Activated effector memory CD4-positive, alpha-beta T cell treated with Interleukin-2 at 50 U/mL for 16 hours (primary cell): ENCODE measurements at regions not wholly inside any gene's neighbourhood (a gene's known extent, or its start where the extent isn't known, plus 50 kb on each side); places are given as distances from the start of the nearest gene placed in this dataset.
"Not testable (repeated sequence)": the region's sequence is repeated elsewhere in the genome, so short reads cannot be mapped to it uniquely, and the experiment has no call there.

Experiments
- DNase-seq: peaks from one replicate; pipeline ENCODE4 v3.0.0-alpha.2; 2020

GRCh38 chrX:43423876-43424275 lies 232.2 kb upstream of the MAOA start:
- no peak for DNase-seq

- DNase-seq = no peak
Observed at GRCh38 chrX:43436517-43436916, 219.6 kb upstream of the MAOA start.

GRCh38 chrX:43446752-43447151 lies 209.3 kb upstream of the MAOA start:
- no peak for DNase-seq

GRCh38 chrX:43448688-43449087 lies 207.4 kb upstream of the MAOA start:
- DNase-seq = no peak

- DNase-seq = no peak
Observed at GRCh38 chrX:43450355-43450754, 205.7 kb upstream of the MAOA start.

GRCh38 chrX:43451976-43452686 lies 204.0 kb upstream of the MAOA start:
- not testable (repeated sequence) for DNase-seq

- no peak for DNase-seq
Observed at GRCh38 chrX:43456063-43456462, 200.0 kb upstream of the MAOA start.

GRCh38 chrX:43456906-43457305 lies 199.2 kb upstream of the MAOA start:
- no peak for DNase-seq

- DNase-seq = no peak
Observed at GRCh38 chrX:43467608-43468234, 188.4 kb upstream of the MAOA start.

- DNase-seq = no peak
Observed at GRCh38 chrX:43469391-43470054, 186.6 kb upstream of the MAOA start.

- DNase-seq = no peak
Observed at GRCh38 chrX:43474321-43474720, 181.8 kb upstream of the MAOA start.

- DNase-seq = no peak
Observed at GRCh38 chrX:43479070-43479469, 177.0 kb upstream of the MAOA start.

- DNase-seq = no peak
Observed at GRCh38 chrX:43479850-43480249, 176.2 kb upstream of the MAOA start.

- no peak for DNase-seq
Observed at GRCh38 chrX:43481576-43481975, 174.5 kb upstream of the MAOA start.

- no peak for DNase-seq
Observed at GRCh38 chrX:43493756-43494155, 162.3 kb upstream of the MAOA start.

- no peak for DNase-seq
Observed at GRCh38 chrX:43500246-43500645, 155.9 kb upstream of the MAOA start.

GRCh38 chrX:43500996-43501694 lies 155.0 kb upstream of the MAOA start:
- DNase-seq = no peak

- DNase-seq = no peak
Observed at GRCh38 chrX:43504394-43504793, 151.7 kb upstream of the MAOA start.

GRCh38 chrX:43505769-43506168 lies 150.3 kb upstream of the MAOA start:
- DNase-seq = no peak

- DNase-seq = no peak
Observed at GRCh38 chrX:43508694-43509093, 147.4 kb upstream of the MAOA start.

- DNase-seq = no peak
Observed at GRCh38 chrX:43510209-43510608, 145.9 kb upstream of the MAOA start.

GRCh38 chrX:43513085-43513484 lies 143.0 kb upstream of the MAOA start:
- no peak for DNase-seq

- no peak for DNase-seq
Observed at GRCh38 chrX:43514820-43515219, 141.3 kb upstream of the MAOA start.

- no peak for DNase-seq
Observed at GRCh38 chrX:43522582-43522981, 133.5 kb upstream of the MAOA start.
